ENCODE measurements at regions not wholly inside any gene's neighbourhood (a gene's known extent, or its start where the extent isn't known, plus 50 kb on each side); places are given as distances from the start of the nearest gene placed in this dataset.

GRCh38 chr14:98200601-98201000 is 1071.4 kb downstream of the BCL11B start (continued):
- TF ChIP-seq ZNF850 (CRISPR knock-in tag; conservative IDR thresholded peaks at IDR 0.05): no peak
- TF ChIP-seq STAT5B (CRISPR knock-in tag; IDR thresholded peaks at IDR 0.05): no peak
- no peak for TF ChIP-seq ZNF530 (CRISPR knock-in tag; IDR thresholded peaks at IDR 0.05; ENCODE audit: low read depth)
- no peak for TF ChIP-seq RFXANK (CRISPR knock-in tag; IDR thresholded peaks at IDR 0.05)
- no peak for TF ChIP-seq ZNF331 (CRISPR knock-in tag; IDR thresholded peaks at IDR 0.05)
- TF ChIP-seq NFKBIZ (CRISPR knock-in tag; IDR thresholded peaks at IDR 0.05): no peak
- no peak for TF ChIP-seq TFDP1 (CRISPR knock-in tag; IDR thresholded peaks at IDR 0.05; ENCODE audit: borderline replicate concordance)
- no peak for TF ChIP-seq ZNF230 (CRISPR knock-in tag; IDR thresholded peaks at IDR 0.05)
- TF ChIP-seq JUN (CRISPR knock-in tag; IDR thresholded peaks at IDR 0.05): no peak

- no peaks in the 10 kb centered on the region for H3K36me3 ChIP-seq (replicated peaks in 1 of 2; ENCODE audit: control insufficient read depth in 1 of 2, insufficient read depth in 2 of 2, low read length in 2 of 2)
- DNase-seq (ENCODE audit: low spot score) (no peak), FAIRE-seq (no peak), ATAC-seq (no peak)
- POLR2A ChIA-PET: no interaction called here
- no peak overlapping the region for H2AFZ ChIP-seq (ENCODE audit: low read length)
- no TSS peak for BruUV-seq (replicated peaks)
- H3K27ac ChIP-seq (ENCODE audit: extremely low read length, insufficient read depth, low read length): no peak overlapping the region
- no peak overlapping the region for H3K4me3 ChIP-seq (replicated peaks in 1 of 3; ENCODE audit: insufficient read depth in 1 of 3, low read depth in 2 of 3, low read length in 3 of 3)
- CTCF ChIA-PET (ENCODE audit: low intra/inter-chr PET ratio, low total read pairs): no interaction called here
- no peak overlapping the region for H3K4me2 ChIP-seq (ENCODE audit: low read depth, low read length)
- WGBS (ENCODE audit: low lambda C conversion rate): 0% methylated on average over 5 of the region's 6 CpGs
- in situ Hi-C loops (cut with HindIII; ENCODE audit: extremely low pct_ligation_motif_present, low pct_unique_long_range_greater_than_20kb): no loop called here
- H3K27me3 ChIP-seq (ENCODE audit: control insufficient read depth in 1 of 2, insufficient read depth in 2 of 2, low read length in 2 of 2): no peaks in the 10 kb centered on the region
- H3K9ac ChIP-seq (ENCODE audit: insufficient read depth, low read depth, low read length): no peak overlapping the region
- no peaks in the 10 kb centered on the region for H3K79me2 ChIP-seq (ENCODE audit: insufficient read depth, low read length)
- H3K4me1 ChIP-seq (ENCODE audit: insufficient read depth, low read length): no peaks in the 10 kb centered on the region
- H3K9me3 ChIP-seq (ENCODE audit: low read length): peaks cover 79% of the 10 kb centered on the region
- no peak for TF ChIP-seq ZNF780A (CRISPR knock-in tag; IDR thresholded peaks at IDR 0.05)
- TF ChIP-seq MAF1 (CRISPR knock-in tag; IDR thresholded peaks at IDR 0.05; ENCODE audit: borderline replicate concordance): no peak
- TF ChIP-seq NR2F6 (IDR thresholded peaks at IDR 0.05): no peak
- no peak for TF ChIP-seq NR2F6 (CRISPR knock-in tag; IDR thresholded peaks at IDR 0.05)
- TF ChIP-seq POLR2AphosphoS2 (IDR thresholded peaks at IDR 0.05; ENCODE audit: low read depth, low read length): no peak
- TF ChIP-seq SMYD3 (CRISPR knock-in tag; IDR thresholded peaks at IDR 0.05): no peak
- TF ChIP-seq NFYC (CRISPR knock-in tag; IDR thresholded peaks at IDR 0.05): no peak
- TF ChIP-seq ARID5B (CRISPR knock-in tag; IDR thresholded peaks at IDR 0.05): no peak
- TF ChIP-seq NAIF1 (CRISPR knock-in tag; IDR thresholded peaks at IDR 0.05; ENCODE audit: borderline replicate concordance): no peak
- no peak for TF ChIP-seq RBAK (CRISPR knock-in tag; IDR thresholded peaks at IDR 0.05)
- no peak for TF ChIP-seq ATF4 (CRISPR knock-in tag; IDR thresholded peaks at IDR 0.05)
- no peaks in the 10 kb centered on the region for H4K20me1 ChIP-seq (ENCODE audit: insufficient read depth, low read length)
- intact Hi-C loops (cut with micrococcal nuclease; ENCODE audit: unreplicated experiment): no loop called here
Observed at GRCh38 chr14:98203421-98203820, 1068.6 kb downstream of the BCL11B start.

Measured in HepG2 (cell line).